T-helper 2 cell treated with Interferon-gamma antibody and Interleukin-4, amounts not matched to agents 5 μg/mL and 100 μg/mL, for 36 hours (primary cell): ENCODE measurements at regions not wholly inside any gene's neighbourhood (a gene's known extent, or its start where the extent isn't known, plus 50 kb on each side); places are given as distances from the start of the nearest gene placed in this dataset.
"Not testable (repeated sequence)": the region's sequence is repeated elsewhere in the genome, so short reads cannot be mapped to it uniquely, and the experiment has no call there.

ENCODE experiments used
- DNase-seq: peaks from one replicate; pipeline ENCODE4 v3.0.0; 2021; ENCODE audit warnings: low spot score
- H3K27ac Mint-ChIP-seq: one replicate; pipeline ENCODE4 v1.8.0; 2021; ENCODE audit warnings: mild to moderate bottlenecking, mixed read lengths
- H3K27me3 Mint-ChIP-seq: one replicate; pipeline ENCODE4 v1.8.0; 2021; ENCODE audit warnings: low read depth, mixed read lengths
- H3K36me3 Mint-ChIP-seq: one replicate; pipeline ENCODE4 v1.8.0; 2021; ENCODE audit warnings: low read depth, mixed read lengths
- H3K4me1 Mint-ChIP-seq: one replicate; pipeline ENCODE4 v1.8.0; 2021; ENCODE audit warnings: low read depth, mixed read lengths
- H3K4me3 Mint-ChIP-seq: one replicate; pipeline ENCODE4 v1.8.0; 2022; ENCODE audit warnings: mild to moderate bottlenecking, moderate library complexity, mixed read lengths
- H3K9me3 Mint-ChIP-seq: one replicate; pipeline ENCODE4 v1.8.0; 2021; ENCODE audit warnings: mixed read lengths

GRCh38 chr4:179736820-179737219 lies 2294.6 kb upstream of the AGA start:
- DNase-seq, H3K27me3 Mint-ChIP-seq, H3K36me3 Mint-ChIP-seq, H3K27ac Mint-ChIP-seq, H3K4me1 Mint-ChIP-seq, H3K4me3 Mint-ChIP-seq: not testable (repeated sequence)
- peaks cover 20% of the 10 kb centered on the region for H3K9me3 Mint-ChIP-seq

- DNase-seq: no peak
- Mint-ChIP-seq H3K27ac (no peak overlapping the region), H3K27me3 (no peaks in the 10 kb centered on the region), H3K36me3 (no peaks in the 10 kb centered on the region), H3K4me1 (no peaks in the 10 kb centered on the region), H3K9me3 (peaks cover 16% of the 10 kb centered on the region), H3K4me3 (no peak overlapping the region)
These were observed 2296.6 kb upstream of the AGA start for GRCh38 chr4:179738822-179739221.

- H3K27ac Mint-ChIP-seq: no peak overlapping the region
- no peaks in the 10 kb centered on the region for H3K27me3 Mint-ChIP-seq
These were observed 2305.1 kb upstream of the AGA start for GRCh38 chr4:179747218-179747910.

GRCh38 chr4:179748837-179749236 lies 2306.6 kb upstream of the AGA start:
- H3K36me3 Mint-ChIP-seq: no peaks in the 10 kb centered on the region
- H3K4me3 Mint-ChIP-seq: no peak overlapping the region
- no peak overlapping the region for H3K27ac Mint-ChIP-seq
- no peaks in the 10 kb centered on the region for H3K27me3 Mint-ChIP-seq
- H3K4me1 Mint-ChIP-seq: no peaks in the 10 kb centered on the region
- peaks cover 20% of the 10 kb centered on the region for H3K9me3 Mint-ChIP-seq
- DNase-seq: no peak

More at GRCh38 chr4:179747218-179747910, 2305.1 kb upstream of the AGA start:
- Mint-ChIP-seq H3K4me3 (no peak overlapping the region), H3K4me1 (no peaks in the 10 kb centered on the region), H3K36me3 (no peaks in the 10 kb centered on the region), H3K9me3 (peaks cover 20% of the 10 kb centered on the region)
- no peak for DNase-seq

GRCh38 chr4:179750374-179750773 lies 2308.1 kb upstream of the AGA start:
- Mint-ChIP-seq H3K4me1 (no peaks in the 10 kb centered on the region), H3K27me3 (no peaks in the 10 kb centered on the region), H3K9me3 (peaks cover 14% of the 10 kb centered on the region), H3K36me3 (no peaks in the 10 kb centered on the region), H3K27ac (no peak overlapping the region), H3K4me3 (no peak overlapping the region)
- no peak for DNase-seq

DNA sequence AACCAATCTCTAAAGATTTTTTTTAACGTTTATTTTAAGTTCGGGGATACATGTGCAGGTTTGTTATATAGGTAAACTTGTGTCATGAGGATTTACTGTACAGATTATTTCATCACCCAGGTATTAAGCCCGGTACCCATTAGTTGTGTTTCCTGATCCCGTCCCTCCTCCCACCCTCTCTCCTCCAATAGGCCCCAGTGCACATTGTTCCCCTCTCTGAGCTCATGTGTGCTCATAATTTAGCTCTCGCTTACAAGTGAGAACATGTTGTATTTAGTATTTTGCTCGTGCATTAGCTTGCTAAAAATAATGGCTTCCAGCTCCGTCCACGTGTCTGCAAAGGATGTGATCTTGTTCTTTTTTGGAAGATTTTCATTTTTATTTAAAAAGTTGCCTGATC lies 2309.4 kb upstream of the AGA start:
- Mint-ChIP-seq H3K4me3 (no peak overlapping the region), H3K27ac (no peak overlapping the region), H3K27me3 (no peaks in the 10 kb centered on the region), H3K4me1 (no peaks in the 10 kb centered on the region), H3K36me3 (no peaks in the 10 kb centered on the region), H3K9me3 (peaks cover 13% of the 10 kb centered on the region)
- DNase-seq: no peak

- H3K4me3 Mint-ChIP-seq: no peak overlapping the region
- no peak for DNase-seq
- H3K27ac Mint-ChIP-seq: no peak overlapping the region
- H3K27me3 Mint-ChIP-seq: no peaks in the 10 kb centered on the region
- no peaks in the 10 kb centered on the region for H3K36me3 Mint-ChIP-seq
- peaks cover 11% of the 10 kb centered on the region for H3K9me3 Mint-ChIP-seq
- H3K4me1 Mint-ChIP-seq: no peaks in the 10 kb centered on the region
These were observed 2313.1 kb upstream of the AGA start for GRCh38 chr4:179755322-179755721.

DNA sequence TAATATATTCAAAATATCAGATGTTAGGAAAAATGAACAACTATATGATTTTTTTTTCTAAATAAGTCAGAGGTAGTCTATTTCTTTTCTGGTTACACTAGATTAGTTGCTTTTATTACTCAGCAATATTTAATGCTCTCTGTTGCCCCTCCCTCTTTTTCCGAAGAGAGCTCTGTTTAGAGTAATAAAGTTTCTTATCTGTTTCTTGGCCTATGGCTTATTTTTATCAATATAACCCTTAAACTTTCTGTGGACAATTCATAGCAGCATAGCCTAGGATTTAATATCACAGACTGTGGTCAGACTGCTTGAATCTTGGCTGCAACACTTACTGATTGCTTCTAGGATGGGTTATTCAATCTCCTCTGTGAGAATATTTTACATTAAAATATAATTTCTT lies 2315.4 kb upstream of the AGA start:
- no peak for DNase-seq
- Mint-ChIP-seq H3K9me3 (peaks cover 18% of the 10 kb centered on the region), H3K4me1 (no peaks in the 10 kb centered on the region), H3K27ac (no peak overlapping the region), H3K27me3 (no peaks in the 10 kb centered on the region), H3K4me3 (no peak overlapping the region), H3K36me3 (no peaks in the 10 kb centered on the region)

GRCh38 chr4:179762840-179763239 lies 2320.6 kb upstream of the AGA start:
- H3K4me1 Mint-ChIP-seq: no peaks in the 10 kb centered on the region
- peaks cover 35% of the 10 kb centered on the region for H3K9me3 Mint-ChIP-seq
- no peak for DNase-seq
- H3K36me3 Mint-ChIP-seq: no peaks in the 10 kb centered on the region
- H3K27me3 Mint-ChIP-seq: no peaks in the 10 kb centered on the region
- no peak overlapping the region for H3K4me3 Mint-ChIP-seq
- H3K27ac Mint-ChIP-seq: no peak overlapping the region

DNA sequence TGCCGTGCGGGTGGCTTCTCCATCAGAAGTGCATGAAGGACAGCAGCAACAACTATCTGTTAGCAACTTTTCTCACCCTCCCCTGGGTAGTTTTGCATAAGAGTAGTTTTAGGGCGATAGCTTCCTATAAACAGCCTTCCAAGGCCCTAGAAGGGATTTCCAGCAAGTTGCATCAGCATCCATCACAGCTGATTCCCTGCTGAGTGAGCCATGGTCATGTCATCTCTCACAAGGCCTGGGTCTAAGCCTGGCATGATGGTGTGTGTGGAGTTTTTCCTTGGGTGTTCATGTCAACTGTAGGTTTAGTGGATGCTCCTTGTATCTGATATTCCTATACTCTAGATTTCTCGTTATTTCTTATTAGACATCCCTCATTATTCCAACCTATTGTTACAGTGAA lies 2324.7 kb upstream of the AGA start:
- Mint-ChIP-seq H3K36me3 (no peaks in the 10 kb centered on the region), H3K4me1 (no peaks in the 10 kb centered on the region), H3K27me3 (no peaks in the 10 kb centered on the region), H3K4me3 (no peak overlapping the region), H3K9me3 (peaks cover 22% of the 10 kb centered on the region), H3K27ac (no peak overlapping the region)
- no peak for DNase-seq

- no peak overlapping the region for H3K27ac Mint-ChIP-seq
These were observed 2326.8 kb upstream of the AGA start for GRCh38 chr4:179768996-179769395.

GRCh38 chr4:179797738-179798137 lies 2355.5 kb upstream of the AGA start:
- Mint-ChIP-seq H3K4me1 (no peaks in the 10 kb centered on the region), H3K27me3 (no peaks in the 10 kb centered on the region), H3K36me3 (no peaks in the 10 kb centered on the region), H3K9me3 (peaks cover 17% of the 10 kb centered on the region), H3K27ac (no peak overlapping the region), H3K4me3 (no peak overlapping the region)
- DNase-seq: no peak

More at GRCh38 chr4:179768996-179769395, 2326.8 kb upstream of the AGA start:
- no peaks in the 10 kb centered on the region for H3K4me1 Mint-ChIP-seq
- no peak for DNase-seq
- H3K27me3 Mint-ChIP-seq: no peaks in the 10 kb centered on the region
- H3K4me3 Mint-ChIP-seq: no peak overlapping the region
- peaks cover 11% of the 10 kb centered on the region for H3K9me3 Mint-ChIP-seq
- no peaks in the 10 kb centered on the region for H3K36me3 Mint-ChIP-seq

DNA sequence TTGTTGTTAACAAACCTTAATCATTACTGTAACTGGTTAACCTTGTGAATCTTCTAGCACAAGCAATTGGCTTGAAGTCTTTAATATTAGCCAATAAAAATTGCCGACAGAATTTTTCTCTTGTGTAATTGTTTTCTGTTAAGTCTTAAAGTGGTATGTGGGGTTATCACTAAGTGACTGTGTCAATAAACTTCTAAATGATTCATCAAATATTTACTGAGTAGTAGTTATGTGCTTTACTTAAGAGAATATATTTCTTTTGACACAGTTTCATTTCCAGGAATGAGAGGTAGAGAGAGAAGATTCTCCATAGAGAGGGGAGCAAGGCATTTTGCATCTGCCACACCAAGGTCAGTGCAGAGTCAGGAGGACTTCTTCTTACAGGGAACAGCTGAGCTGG lies 2361.6 kb upstream of the AGA start:
- no peaks in the 10 kb centered on the region for H3K4me1 Mint-ChIP-seq
- H3K4me3 Mint-ChIP-seq: no peak overlapping the region
- DNase-seq: no peak
- no peaks in the 10 kb centered on the region for H3K36me3 Mint-ChIP-seq
- no peaks in the 10 kb centered on the region for H3K27me3 Mint-ChIP-seq
- H3K27ac Mint-ChIP-seq: no peak overlapping the region
- H3K9me3 Mint-ChIP-seq: peaks cover 27% of the 10 kb centered on the region

DNA sequence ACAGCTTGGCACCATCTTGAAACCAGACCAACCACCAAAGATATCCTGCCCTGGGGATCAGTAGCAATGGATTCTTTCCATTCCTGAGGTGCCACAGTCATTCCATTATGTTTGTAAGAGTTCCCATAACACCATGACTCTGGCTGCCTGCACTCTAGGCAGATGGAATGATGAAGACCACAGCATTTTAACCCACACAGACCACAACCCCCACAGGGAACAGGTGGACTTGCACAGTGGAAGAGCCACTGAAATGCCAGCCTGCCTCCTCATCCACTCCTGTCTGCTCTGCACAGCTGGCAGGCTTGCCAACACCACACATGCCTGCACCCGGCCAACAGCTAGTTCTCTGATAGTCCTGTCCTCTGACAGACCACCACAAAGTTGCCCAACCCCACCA lies 2362.2 kb upstream of the AGA start:
- H3K36me3 Mint-ChIP-seq: no peaks in the 10 kb centered on the region
- H3K4me1 Mint-ChIP-seq: no peaks in the 10 kb centered on the region
- H3K27ac Mint-ChIP-seq: no peak overlapping the region
- DNase-seq: no peak
- H3K9me3 Mint-ChIP-seq: peaks cover 33% of the 10 kb centered on the region
- H3K27me3 Mint-ChIP-seq: no peaks in the 10 kb centered on the region
- H3K4me3 Mint-ChIP-seq: no peak overlapping the region

DNA sequence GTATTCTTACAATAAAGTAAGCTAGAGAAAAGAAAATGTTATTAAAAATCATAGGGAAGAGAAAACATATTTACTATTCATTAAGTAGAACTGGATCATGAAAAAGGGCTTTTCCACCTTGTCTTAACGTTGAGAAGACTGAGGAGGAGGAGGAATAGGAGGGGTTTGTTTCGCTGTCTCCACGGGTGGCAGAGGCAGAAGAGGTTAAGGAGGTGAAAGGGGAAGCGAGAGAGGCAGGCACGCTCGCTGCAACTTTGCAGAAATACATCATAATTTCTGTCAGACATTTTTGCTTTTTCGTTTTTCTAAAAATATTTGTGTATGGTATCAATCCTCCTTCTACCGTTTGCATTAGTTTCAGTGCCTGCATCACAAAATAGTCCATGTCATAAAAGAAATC lies 2375.1 kb upstream of the AGA start:
- H3K27me3 Mint-ChIP-seq: no peaks in the 10 kb centered on the region
- peaks cover 29% of the 10 kb centered on the region for H3K9me3 Mint-ChIP-seq
- no peaks in the 10 kb centered on the region for H3K36me3 Mint-ChIP-seq
- no peak for DNase-seq
- no peak overlapping the region for H3K27ac Mint-ChIP-seq
- no peak overlapping the region for H3K4me3 Mint-ChIP-seq
- no peaks in the 10 kb centered on the region for H3K4me1 Mint-ChIP-seq
